ENCODE measurements at regions not wholly inside any gene's neighbourhood (a gene's known extent, or its start where the extent isn't known, plus 50 kb on each side); places are given as distances from the start of the nearest gene placed in this dataset.

- Histone ChIP-seq H3K9me2 (ENCODE audit: insufficient read depth) (no peaks in the 10 kb centered on the region), H4K20me1 (replicated peaks; ENCODE audit: insufficient read depth) (no peaks in the 10 kb centered on the region), H3K27me3 (ENCODE audit: insufficient read depth) (no peaks in the 10 kb centered on the region), H3K4me1 (ENCODE audit: insufficient read depth) (no peaks in the 10 kb centered on the region), H3K36me3 (ENCODE audit: insufficient read depth) (no peaks in the 10 kb centered on the region), H3K4me3 (no peak overlapping the region), H3K27ac (ENCODE audit: low read depth) (no peak overlapping the region), H2AFZ (no peak overlapping the region), H3K79me2 (replicated peaks; ENCODE audit: insufficient read depth) (no peaks in the 10 kb centered on the region), H3K4me2 (no peak overlapping the region), H3F3A (replicated peaks; ENCODE audit: low read depth) (no peaks in the 10 kb centered on the region)
- H3K27ac Mint-ChIP-seq, result no peak overlapping the region
- no peaks in the 10 kb centered on the region for H3K36me3 Mint-ChIP-seq (ENCODE audit: low read depth)
- no peak for ATAC-seq
- DNase-seq (ENCODE audit: low spot score), result no peak
- TF ChIP-seq STAT1 (IDR thresholded peaks at IDR 0.05; ENCODE audit: unreplicated experiment), result no peak
- TF ChIP-seq CREB1 (CRISPR knock-in tag; IDR thresholded peaks at IDR 0.05; ENCODE audit: low read depth), result no peak
- TF ChIP-seq NANOG (IDR thresholded peaks at IDR 0.05; ENCODE audit: borderline replicate concordance), result no peak
- no peak for TF ChIP-seq EZH2phosphoT487 (IDR thresholded peaks at IDR 0.05; ENCODE audit: unreplicated experiment)
- TF ChIP-seq ZNF462 (CRISPR knock-in tag; IDR thresholded peaks at IDR 0.05), result no peak
- no peak for TF ChIP-seq POLR2AphosphoS5 (IDR thresholded peaks at IDR 0.05; ENCODE audit: low read depth)
- TF ChIP-seq, protein P1, sequence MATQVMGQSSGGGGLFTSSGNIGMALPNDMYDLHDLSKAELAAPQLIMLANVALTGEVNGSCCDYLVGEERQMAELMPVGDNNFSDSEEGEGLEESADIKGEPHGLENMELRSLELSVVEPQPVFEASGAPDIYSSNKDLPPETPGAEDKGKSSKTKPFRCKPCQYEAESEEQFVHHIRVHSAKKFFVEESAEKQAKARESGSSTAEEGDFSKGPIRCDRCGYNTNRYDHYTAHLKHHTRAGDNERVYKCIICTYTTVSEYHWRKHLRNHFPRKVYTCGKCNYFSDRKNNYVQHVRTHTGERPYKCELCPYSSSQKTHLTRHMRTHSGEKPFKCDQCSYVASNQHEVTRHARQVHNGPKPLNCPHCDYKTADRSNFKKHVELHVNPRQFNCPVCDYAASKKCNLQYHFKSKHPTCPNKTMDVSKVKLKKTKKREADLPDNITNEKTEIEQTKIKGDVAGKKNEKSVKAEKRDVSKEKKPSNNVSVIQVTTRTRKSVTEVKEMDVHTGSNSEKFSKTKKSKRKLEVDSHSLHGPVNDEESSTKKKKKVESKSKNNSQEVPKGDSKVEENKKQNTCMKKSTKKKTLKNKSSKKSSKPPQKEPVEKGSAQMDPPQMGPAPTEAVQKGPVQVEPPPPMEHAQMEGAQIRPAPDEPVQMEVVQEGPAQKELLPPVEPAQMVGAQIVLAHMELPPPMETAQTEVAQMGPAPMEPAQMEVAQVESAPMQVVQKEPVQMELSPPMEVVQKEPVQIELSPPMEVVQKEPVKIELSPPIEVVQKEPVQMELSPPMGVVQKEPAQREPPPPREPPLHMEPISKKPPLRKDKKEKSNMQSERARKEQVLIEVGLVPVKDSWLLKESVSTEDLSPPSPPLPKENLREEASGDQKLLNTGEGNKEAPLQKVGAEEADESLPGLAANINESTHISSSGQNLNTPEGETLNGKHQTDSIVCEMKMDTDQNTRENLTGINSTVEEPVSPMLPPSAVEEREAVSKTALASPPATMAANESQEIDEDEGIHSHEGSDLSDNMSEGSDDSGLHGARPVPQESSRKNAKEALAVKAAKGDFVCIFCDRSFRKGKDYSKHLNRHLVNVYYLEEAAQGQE (IDR thresholded peaks at IDR 0.05; ENCODE audit: unreplicated experiment), result no peak
- TF ChIP-seq JUNB (IDR thresholded peaks at IDR 0.05; ENCODE audit: unreplicated experiment), result no peak
- TF ChIP-seq EZH2 (IDR thresholded peaks at IDR 0.05; ENCODE audit: low read depth, unreplicated experiment), result no peak
- no peak for TF ChIP-seq ZNF331 (CRISPR knock-in tag; IDR thresholded peaks at IDR 0.05; ENCODE audit: low read depth)
- H3K4me3 Mint-ChIP-seq, result no peak overlapping the region
- H3K4me1 Mint-ChIP-seq, result peaks cover under 1% of the 10 kb centered on the region
- no peaks in the 10 kb centered on the region for H3K9me3 Mint-ChIP-seq
- H3K27me3 Mint-ChIP-seq (ENCODE audit: insufficient read depth, low read depth, poor library complexity), result peaks cover 3% of the 10 kb centered on the region
Measured at GRCh38 chr6:6705061-6705425, 116.5 kb downstream of the LY86 start.
